NCI-H128 (cell line): ENCODE measurements at regions not wholly inside any gene's neighbourhood (a gene's known extent, or its start where the extent isn't known, plus 50 kb on each side); places are given as distances from the start of the nearest gene placed in this dataset.

ENCODE experiments used
- DNase-seq: peaks from one replicate; lab custom pipeline; 2025; ENCODE audit not compliant: unreplicated experiment; lab: John Stamatoyannopoulos, UW

DNA sequence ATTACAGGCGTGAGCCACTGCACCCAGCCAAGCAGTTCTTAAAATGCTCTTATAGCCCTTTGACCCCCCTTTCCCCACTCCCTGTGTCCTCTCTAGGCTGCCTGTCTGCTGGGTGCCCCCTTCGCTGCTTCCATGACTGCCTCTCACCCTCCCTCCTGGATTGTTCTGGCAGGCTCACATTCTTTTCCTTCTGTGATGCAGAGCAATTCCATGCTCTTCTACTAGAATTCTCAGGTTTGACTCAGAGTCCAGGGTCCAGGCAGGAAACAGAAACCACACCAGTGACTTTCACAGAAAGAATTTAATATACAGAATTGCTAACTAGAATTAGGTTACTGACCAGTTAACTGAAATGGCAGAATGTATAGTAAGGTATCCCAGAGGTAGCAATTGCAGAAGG lies 244.8 kb downstream of the BAMBI start:
- DNase-seq: no peak

DNA sequence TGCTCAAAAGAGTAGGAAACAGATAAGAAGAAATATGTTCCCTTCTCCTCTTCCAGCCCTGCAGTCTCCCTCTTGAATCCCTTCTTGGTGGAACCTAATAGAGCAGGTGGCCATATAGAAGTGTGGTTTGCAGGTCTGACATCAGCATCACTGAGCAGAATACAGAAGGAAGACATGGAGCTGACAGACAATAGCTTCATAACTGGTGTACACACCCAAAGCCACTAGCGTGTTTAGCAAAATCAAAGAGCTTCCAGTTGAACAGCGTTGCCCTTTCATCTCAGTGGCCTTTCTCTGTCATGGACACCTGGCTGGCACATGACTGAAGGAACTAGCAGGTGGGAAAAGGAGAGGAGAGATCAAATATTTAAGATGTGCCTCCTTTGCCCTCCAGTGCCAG lies 245.5 kb downstream of the BAMBI start:
- no peak for DNase-seq

DNA sequence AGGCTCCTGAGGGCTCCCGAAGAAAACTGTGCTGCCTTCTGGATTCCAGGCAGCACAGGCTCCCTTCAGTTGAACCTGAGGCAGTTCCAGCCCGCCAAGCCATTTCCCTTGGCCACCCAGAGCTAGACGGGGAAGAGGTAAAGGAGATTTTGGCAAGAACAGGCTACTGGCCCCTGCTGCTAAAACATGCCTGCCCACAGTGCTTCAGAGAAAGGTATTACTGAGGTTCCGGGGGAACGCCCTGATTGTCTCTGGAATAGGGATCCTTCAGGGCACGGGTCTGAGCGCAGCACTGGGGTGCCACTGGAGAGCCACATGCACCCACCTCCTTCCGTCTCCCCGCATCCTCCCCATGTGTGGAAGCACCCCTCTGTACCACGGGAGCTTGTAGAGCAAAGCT lies 247.4 kb downstream of the BAMBI start:
- DNase-seq: no peak

DNA sequence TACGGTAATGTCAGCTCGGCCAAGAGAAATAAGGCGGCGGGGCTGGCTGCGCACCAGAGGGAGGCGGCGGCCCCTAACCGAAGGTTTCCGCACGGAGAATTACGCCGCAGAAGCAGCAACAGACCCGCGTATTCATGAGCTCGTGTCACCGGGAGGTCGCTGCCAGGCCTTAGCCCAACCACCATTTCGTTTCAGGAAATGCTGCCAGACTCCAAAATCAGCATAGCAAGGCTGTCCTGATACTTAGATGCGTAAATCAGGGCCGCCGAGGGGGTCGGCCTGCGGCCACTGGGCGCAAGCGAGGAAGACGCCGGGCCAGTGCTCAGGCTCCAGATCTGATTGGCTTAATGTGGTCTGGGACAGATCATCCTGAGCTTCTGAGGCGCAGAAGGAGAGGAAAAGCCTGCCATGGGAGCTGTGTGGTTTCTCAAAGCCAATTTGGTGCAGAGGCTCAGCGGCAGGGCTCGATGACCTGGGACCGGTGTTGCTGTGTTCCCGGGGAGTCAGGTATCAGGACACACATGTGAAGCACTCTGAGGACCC lies 247.9 kb downstream of the BAMBI start:
- no peak for DNase-seq

DNA sequence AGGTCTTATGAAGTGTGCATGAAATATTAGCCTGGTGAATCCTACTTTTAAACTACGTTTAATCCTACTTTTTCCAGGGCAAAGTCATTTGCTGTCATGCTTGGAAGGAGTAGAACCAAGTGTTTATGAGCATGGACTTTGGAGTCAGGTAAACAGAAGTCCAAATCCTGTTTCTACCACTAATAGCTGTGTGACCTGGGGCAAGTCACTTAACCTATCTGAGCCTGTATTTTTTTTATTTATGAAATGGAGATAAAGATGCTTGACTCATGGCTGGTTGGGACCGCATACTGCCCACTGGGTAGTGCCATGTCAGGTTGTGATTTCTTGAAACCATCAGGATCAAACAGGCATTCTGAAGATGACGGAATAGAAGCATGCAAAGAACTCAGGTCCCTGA lies 249.6 kb downstream of the BAMBI start:
- DNase-seq: no peak

DNA sequence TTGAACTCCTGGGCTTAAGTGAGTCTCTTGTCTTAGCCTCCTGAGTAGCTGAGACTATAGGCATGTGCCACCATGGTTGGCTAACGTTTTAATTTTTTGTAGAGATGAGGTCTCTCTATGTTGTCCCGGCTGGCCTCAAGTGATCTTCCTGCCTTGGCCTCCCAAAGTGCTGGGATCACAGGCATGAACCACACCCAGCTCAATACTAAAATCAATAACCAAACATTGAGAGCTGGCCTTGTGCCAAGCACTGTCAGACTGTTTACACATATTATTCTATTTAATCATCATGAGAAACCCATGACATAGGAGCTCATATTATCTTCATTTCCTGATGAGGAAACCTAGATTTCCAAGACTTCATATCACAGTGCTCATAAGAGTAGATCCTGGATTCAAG lies 251.2 kb downstream of the BAMBI start:
- no peak for DNase-seq

DNA sequence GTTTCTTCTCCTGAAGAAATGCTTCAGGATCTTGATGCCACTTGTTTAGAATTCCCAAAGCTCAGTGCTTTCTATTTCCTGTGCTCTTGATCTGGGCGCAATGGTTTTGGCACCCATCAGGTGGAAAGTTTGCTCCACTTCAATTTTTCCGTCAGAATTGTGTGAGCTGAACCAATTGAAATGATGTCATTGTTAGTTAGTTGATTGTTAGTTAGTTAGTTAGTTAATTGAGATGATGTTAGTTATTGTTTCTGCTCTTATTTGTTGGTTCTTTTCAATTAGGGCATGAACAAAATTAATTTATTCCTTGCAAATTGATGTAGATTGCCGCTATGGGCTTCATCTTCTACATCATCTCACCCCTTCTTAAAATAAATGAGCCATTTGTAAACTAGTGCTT lies 252.6 kb downstream of the BAMBI start:
- DNase-seq: no peak

DNA sequence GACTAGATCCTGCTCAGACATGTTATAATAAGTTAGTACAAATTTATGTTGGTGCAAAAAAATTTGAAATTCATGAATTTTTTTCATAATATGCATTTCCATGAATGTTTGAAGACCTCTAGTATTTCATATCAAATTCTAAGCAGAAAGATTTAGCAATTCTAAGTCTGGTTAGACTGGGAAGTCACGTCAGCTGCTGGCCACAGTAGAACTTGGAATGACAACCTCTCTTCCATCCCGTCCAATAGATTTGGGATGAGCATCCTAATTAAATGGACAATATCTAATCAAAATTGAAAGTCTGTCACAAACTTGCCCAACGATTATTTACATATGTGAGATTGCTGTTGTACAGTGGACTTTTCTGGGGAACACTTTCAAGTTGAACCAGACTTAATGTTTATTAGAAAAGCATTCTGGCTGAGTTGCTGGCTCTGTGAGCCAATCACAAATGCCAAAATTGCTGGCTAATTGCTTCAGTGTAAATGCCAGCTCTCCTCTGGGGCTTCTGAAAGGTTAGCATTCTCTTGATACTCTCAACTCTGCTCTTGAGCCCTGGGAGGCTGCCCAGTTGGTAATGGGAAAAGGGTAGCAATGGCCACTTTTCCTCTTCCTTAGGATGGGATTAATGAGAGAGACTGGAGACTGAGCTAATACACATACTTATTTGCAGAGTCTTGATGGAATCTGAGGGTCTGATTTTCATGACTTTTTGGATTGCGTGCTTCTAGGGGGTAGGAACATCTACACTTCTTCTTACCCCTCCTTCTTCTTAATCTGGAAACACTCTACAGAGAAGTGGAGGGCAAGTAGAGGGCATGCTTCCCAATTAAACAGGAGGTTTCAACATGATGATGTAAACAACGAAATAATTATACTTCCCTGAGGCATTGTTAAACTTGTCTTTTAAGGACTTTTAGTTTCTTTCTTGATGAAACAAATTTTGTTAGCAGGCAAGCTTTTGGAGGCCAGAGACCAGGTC lies 253.5 kb downstream of the BAMBI start:
- DNase-seq: no peak

DNA sequence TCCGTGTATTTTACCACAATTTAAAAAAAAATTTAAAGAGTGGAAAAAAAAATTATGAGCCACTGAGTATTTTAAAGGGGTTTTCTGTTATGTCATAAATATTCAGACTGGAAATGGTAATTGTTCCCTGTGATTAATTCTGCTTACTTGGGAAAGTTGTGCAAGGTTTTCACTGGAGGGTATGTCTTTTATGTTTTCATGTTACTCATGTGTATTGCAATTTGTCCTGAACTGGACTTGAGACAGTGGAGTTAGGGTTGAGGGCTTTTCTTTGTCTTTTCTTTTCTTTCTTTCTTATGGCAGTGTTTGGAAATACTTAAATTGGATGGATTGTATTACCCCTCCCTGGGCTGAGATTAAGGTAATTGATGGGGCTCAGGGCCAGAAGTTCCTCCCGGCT lies 257.7 kb downstream of the BAMBI start:
- DNase-seq: no peak

DNA sequence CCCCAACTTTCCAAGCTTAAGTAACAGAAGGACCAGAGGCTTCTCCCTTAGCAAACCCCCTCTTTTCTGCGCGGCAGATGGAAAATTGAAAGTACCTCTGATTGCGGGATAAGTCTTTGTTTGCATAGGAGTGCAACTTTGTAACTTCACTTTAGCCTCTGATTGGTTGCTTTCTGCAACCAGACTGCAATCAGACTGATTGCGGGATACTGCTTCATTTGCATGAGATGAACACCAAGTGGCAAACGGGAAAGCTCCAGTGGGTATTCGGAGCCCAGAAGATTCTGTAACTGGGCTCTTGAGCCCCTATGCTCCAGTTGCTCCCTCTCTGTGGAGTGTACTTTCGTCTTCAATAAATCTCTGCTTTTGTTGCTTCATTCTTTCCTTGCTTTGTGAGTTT lies 260.6 kb downstream of the BAMBI start:
- DNase-seq: no peak

DNA sequence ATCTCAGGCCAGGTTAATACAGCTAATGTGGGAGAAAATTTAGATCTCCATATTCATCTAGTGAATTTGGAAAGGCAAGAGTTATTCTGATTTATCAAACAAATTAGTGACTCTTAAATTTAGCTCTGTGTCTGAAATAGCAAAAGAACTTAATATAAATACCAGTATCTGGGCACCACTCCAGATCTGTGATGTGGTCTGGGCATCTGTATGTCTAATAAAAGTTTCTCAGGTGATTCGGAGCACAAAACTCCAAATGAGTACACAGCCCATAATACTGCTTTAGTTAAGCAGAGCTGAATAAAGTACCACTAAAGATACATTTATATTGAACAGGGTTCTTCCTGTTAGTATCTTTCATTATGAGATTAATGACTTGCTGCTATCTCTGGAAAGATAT lies 261.4 kb downstream of the BAMBI start:
- no peak for DNase-seq

DNA sequence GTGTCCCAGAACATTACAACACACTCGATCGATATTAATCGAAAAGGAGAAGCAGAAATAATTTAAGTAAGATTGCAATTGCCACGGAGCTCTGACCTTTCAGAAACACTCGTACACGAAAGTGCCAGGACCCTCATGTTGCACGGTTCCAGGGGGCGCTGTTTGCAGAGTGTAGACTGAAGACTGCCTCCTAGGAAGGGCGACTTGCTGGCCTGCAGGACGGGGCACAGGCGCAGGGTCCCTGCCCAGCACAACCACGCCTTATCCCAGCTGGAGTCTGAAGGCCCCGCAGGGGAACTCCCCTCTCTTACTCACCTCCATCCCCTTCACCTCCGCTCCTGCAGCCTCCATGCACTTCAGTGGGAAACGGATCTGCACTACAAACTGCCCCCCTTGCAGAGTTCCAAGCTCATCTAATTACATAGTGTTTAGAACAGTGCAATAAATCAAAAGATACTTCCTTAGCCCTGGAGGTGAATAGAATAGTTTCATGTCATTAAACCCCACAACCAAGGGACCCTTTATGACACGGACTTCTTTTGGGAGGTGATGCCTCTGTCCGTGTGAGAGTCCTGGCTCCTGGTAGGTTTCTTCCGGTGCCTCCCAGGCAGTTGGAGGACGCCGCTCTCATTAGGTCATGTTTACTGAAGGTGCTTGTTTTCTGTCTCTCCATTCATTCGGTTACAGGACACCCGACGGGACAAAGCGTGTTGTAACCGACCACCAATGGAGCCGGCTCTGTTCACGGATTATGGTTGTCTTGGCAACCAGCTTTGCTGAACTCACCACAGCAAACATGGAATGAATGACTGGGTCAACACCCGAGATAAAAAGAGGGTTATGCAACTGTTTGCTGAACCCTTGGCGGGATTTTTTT lies 262.2 kb downstream of the BAMBI start:
- peak; percentile 65 for DNase-seq

DNA sequence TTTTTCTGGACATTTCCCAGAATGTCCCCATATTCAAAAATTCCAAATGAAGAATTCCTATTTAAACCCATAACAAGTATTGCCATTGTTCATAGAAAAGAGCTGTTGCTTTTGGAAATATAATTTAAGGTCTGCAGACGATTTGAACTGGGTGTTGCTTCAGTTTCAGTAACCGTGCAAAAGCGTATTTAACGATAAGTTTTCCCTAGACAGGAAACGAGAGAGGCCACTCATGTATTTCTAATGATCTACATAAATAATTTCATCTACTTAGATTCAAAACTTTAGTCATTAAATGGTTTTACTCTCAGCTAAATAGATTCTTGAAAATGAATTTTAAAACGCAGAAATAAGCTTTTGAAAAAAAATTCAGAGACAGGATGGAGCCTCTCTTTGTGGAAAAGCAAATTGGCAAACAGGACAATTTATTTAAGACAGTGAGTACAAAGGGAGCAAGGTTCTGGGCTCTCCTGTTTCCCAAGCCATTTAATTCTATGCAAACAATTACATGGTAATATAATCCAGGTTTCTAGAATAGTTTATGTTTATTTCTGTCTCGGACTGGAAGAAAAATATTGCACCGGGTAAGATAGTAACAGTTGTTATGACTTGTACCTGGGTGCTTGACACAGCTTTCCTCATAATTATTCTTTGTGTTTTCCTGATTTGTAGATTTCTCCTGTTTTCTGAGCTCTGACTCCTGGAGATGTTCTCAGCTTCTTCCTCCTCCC lies 263.0 kb downstream of the BAMBI start:
- DNase-seq: peak; percentile 38

DNA sequence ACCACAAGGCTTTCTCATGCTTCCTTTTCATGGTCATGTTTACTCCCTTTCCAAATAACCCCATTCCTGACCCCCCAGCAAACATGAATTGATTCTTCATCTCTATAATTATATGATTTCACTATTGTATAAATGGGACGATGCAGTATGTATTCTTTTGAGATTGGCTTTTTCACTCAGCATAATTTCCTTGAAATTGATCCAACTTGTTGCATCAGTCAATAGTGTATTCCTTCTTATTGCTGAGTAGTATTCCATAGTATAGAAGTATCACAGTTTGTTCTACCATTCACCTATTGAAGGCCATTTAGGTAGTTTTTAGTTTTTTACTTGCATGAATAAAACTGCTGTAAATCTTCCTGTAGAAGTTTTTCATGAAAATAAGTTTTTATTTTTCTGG lies 264.7 kb downstream of the BAMBI start:
- no peak for DNase-seq

DNA sequence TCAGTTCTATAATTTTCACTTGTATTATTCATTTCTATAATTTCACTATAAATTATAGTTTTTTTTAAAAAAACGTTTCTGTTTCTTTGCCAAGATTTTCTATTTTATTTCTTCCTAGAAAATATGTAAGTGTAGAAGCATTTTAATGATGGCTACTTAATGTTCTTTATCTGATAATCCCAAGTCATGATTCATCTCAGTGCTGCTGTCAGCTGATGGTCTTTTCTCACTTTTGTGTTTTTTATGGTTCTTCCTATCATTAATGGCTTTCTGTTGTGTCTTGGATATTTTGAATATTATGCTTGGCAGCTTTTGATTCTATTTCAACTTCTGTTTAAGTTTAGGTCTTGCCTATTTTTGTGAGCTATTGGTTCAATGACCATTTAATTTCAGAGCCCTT lies 268.6 kb downstream of the BAMBI start:
- DNase-seq: no peak

DNA sequence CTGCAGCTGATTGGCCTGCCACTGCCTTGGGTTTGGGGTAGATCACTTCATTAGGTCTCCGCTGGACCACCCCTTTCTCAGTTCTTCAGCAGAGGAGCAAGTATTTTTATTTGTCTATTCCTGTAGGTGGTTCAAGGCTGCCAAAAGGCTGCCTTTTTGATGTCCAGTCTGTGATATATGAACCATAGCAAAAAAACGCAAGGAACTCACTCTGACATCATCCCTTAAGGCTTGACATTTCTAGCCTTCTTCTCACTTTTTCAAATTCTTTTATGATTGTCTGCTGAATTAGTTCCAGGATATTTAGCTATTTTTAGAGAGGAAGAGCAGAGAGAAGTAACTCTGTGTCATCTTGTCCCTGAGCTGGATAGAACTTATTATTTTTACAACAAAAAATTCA lies 269.2 kb downstream of the BAMBI start:
- DNase-seq: no peak

DNA sequence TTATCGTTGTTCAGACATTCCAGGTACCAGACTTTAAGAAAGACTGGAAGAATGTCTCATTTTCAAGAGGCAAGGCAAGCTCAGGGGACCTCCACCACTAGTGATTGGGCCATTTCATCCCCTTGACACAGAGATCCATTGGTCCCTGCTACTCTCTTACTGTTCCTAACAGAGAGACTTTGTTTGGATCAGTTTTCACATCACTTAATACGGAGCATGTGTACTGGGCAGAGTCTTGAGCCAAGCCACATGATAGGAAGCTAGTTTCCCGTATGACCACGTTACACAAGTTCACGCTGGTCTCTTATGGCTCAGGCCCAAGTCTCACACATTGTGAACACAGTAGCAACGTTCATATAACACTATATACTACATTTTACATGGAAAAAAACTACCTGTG lies 269.9 kb downstream of the BAMBI start:
- no peak for DNase-seq

DNA sequence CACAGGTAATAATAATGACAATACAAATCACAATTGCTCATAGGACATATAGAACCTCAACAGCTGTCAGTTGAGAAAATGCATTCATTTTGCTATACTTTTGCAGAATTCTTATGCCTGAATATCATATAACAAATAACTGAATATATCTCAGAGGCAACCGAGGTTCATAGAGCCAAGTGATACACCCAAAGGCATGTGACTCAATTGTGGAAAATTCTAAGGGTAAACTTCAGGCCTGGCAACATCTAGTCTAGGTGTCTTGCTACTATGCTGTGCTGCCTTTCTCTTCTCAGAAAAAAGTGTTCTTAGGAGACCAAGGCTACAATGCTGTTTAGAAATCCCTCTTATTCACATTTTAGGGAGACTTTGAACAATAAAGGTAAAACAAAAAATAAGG lies 270.7 kb downstream of the BAMBI start:
- no peak for DNase-seq

DNA sequence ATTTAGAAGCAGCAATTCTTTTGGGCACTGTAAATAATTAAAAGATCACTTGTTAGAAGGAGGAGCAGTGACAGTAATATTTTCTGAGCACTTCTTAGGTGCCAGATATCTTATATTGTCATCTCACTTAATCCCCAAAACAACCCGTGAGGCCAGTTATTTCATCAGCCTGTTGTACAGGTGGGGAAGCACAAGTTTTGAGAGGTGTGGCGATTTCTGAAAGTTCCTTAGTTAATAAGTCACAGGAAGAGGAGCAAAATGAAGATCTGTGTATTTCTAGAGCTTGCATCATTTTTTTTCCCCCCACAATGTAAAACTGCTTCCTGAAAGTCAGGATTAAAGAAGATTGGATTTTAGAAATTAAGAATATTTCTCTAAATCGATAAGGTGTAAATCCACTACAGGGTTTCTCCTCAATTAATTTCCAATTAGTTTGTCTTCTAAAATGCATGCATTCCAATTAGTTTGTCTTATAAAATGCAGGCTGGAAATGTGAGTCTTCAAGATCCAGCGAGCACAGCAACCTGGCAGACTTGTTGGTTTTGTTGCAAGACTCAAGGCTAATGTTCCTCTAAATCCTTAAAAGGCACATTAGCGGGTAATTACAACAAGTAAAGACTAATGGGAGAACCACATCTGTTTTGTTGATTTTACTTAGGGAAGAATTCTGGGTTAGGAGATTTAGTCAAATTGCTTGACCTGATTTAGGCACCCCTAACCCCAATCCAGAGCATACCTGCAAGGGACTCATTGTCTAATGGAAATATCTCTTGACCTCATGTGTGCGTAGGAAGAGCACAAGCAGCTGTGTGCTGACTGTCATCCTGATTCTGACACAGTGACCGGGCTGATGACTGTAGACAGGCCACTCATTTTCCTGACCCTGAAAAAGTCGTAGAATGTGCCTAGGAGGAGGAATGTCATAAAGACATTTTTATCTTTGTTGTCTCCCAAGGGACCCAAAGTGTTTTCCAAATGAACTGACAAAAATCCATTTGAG lies 272.0 kb downstream of the BAMBI start:
- no peak for DNase-seq

DNA sequence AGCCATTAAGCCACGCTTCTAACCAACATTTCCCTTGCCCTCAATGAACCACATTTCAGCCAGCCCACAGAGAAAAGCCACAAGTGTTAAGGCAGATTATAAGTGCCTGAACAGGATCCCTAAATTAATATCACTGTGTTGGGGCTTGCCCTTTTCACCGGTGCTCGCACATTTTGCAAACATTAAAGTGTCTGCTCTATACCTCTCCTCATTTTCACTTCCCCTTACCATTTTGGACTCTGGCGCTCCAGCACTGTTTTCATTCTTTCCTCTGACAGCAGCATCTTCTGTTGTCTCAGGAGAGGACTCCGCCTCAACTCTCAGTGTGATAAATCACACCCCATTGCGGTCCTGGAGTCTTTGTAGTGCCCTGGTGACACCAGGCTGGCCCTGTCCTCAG lies 274.2 kb downstream of the BAMBI start:
- DNase-seq: no peak
